Endothelial cell of umbilical vein (primary cell): ENCODE measurements at regions not wholly inside any gene's neighbourhood (a gene's known extent, or its start where the extent isn't known, plus 50 kb on each side); places are given as distances from the start of the nearest gene placed in this dataset.

Source experiments
- EZH2 ChIP-seq: IDR thresholded peaks from 2 replicates; pipeline ENCODE4 v1.6.1; 2012; ENCODE audit warnings: borderline replicate concordance, low read depth, mild to moderate bottlenecking, moderate library complexity, low read length, inconsistent platforms; ENCODE audit not compliant: severe bottlenecking
- POLR2AphosphoS5 ChIP-seq: IDR thresholded peaks from 2 replicates; pipeline ENCODE4 v1.6.1; 2012; ENCODE audit warnings: low read depth, mild to moderate bottlenecking, control low read depth, low read length, moderate library complexity; ENCODE audit not compliant: insufficient read depth
- TF ChIP-seq, protein P1 (sequence below), 2 donors: IDR thresholded peaks; 1 replicate in 1 of 2; 2 replicates in 1 of 2; pipeline ENCODE4 v1.5.1; 2011; ENCODE audit warnings: low read length in 2 of 2, mild to moderate bottlenecking in 2 of 2, moderate library complexity in 2 of 2, control low read depth in 1 of 2, inconsistent platforms in 1 of 2, low read depth in 1 of 2; ENCODE audit not compliant: insufficient read depth in 1 of 2; ENCODE audit errors: extremely low read depth in 1 of 2

GRCh38 chr2:16119741-16120140 is 179.4 kb downstream of the MYCN start:
- TF ChIP-seq POLR2AphosphoS5 (no peak), EZH2 (no peak)
- TF ChIP-seq, protein P1, sequence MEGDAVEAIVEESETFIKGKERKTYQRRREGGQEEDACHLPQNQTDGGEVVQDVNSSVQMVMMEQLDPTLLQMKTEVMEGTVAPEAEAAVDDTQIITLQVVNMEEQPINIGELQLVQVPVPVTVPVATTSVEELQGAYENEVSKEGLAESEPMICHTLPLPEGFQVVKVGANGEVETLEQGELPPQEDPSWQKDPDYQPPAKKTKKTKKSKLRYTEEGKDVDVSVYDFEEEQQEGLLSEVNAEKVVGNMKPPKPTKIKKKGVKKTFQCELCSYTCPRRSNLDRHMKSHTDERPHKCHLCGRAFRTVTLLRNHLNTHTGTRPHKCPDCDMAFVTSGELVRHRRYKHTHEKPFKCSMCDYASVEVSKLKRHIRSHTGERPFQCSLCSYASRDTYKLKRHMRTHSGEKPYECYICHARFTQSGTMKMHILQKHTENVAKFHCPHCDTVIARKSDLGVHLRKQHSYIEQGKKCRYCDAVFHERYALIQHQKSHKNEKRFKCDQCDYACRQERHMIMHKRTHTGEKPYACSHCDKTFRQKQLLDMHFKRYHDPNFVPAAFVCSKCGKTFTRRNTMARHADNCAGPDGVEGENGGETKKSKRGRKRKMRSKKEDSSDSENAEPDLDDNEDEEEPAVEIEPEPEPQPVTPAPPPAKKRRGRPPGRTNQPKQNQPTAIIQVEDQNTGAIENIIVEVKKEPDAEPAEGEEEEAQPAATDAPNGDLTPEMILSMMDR (IDR thresholded peaks at IDR 0.05; ENCODE audit: extremely low read depth in 1 of 2, insufficient read depth in 1 of 2, low read depth in 1 of 2, low read length in 2 of 2), result no peak
